ENCODE measurements at regions not wholly inside any gene's neighbourhood (a gene's known extent, or its start where the extent isn't known, plus 50 kb on each side); places are given as distances from the start of the nearest gene placed in this dataset.

DNA sequence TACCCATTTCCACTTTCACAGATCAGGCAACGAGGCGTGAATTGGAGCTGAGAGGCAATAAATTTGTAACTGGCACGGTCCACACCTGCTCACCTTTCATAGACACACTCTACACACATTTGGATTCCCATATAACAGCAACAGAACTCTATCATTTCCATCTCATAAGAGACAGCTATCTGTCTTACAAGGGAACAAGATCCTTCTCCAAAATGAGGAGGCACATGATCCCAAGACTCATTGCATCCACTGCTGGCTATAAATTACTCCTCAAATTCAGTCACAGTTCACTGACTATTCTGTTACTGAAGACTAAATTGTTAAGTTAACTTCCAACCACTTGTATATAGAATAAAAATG lies 342.8 kb downstream of the MATN1 start:
- Histone ChIP-seq H3K36me3 (ENCODE audit: control insufficient read depth, insufficient read depth, low read length) (no peaks in the 10 kb centered on the region), H3K27me3 (ENCODE audit: control insufficient read depth, insufficient read depth, low read length) (peaks cover 1% of the 10 kb centered on the region), H3K4me3 (ENCODE audit: low read depth, low read length) (no peak overlapping the region)
- ChIA-PET POLR2A (interaction anchor here (0.6 kb wide), 1 partner anchor 475 kb away, joined by 3 read pairs; no protein-coding TSS in a partner anchor), CTCF (interaction anchor here (0.6 to 3.7 kb wide), 48 partner anchors 9 to 1281 kb away, joined by 3 to 34 read pairs (median 5); no protein-coding TSS in a partner anchor)
- TF ChIP-seq, protein P1, sequence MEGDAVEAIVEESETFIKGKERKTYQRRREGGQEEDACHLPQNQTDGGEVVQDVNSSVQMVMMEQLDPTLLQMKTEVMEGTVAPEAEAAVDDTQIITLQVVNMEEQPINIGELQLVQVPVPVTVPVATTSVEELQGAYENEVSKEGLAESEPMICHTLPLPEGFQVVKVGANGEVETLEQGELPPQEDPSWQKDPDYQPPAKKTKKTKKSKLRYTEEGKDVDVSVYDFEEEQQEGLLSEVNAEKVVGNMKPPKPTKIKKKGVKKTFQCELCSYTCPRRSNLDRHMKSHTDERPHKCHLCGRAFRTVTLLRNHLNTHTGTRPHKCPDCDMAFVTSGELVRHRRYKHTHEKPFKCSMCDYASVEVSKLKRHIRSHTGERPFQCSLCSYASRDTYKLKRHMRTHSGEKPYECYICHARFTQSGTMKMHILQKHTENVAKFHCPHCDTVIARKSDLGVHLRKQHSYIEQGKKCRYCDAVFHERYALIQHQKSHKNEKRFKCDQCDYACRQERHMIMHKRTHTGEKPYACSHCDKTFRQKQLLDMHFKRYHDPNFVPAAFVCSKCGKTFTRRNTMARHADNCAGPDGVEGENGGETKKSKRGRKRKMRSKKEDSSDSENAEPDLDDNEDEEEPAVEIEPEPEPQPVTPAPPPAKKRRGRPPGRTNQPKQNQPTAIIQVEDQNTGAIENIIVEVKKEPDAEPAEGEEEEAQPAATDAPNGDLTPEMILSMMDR (IDR thresholded peaks at IDR 0.05; ENCODE audit: insufficient read depth, low read depth, low read length) = no peak
- no peak for DNase-seq (ENCODE audit: low read depth)

DNA sequence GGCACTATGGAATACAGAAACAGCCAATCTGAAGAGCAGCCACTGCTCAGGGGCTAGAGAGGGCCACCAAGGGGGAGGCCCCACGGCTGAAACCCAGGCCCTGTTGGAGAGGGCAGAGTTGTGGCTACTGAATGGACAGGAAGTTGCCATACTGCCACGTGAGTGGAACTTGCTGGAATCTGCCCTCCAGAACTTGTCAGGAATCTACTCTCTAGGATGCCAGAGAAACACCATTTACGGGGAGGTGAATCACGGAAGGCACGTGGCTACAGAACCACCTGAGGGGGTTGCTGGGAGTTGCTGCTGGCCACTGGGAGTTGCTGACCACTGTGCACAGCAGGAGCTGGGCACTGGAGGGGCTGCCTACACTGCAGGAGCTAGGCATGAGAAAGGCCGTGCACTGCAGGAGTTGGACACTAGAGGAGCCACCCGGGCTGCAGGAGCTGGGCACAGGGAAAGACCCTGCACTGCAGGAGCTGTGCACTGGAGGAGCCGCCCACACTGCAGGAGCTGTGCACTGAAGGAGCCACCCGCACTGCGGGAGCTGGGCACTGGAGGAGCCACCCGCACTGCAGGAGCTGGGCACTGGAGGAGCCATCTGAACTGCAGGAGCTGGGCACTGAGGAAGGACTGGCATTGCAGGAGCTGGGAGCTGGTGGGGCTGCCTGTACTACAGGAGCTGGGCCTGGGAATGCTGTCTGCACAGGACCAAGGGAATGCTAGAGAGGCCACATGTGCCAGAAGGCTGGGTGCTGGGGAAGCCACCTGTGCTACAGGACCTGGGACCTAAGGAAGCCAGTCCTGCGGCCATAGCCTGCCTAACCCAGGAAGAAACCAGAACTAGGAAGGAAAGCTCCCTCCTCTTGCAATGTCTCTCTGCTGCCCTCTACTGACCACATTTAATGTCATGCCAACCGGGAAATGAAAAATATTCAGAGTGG lies 343.4 kb downstream of the MATN1 start:
- Histone ChIP-seq H3K36me3 (ENCODE audit: control insufficient read depth, insufficient read depth, low read length) (no peaks in the 10 kb centered on the region), H3K27me3 (ENCODE audit: control insufficient read depth, insufficient read depth, low read length) (peaks cover 1% of the 10 kb centered on the region), H3K4me3 (ENCODE audit: low read depth, low read length) (no peak overlapping the region)
- ChIA-PET POLR2A (interaction anchor here (0.6 kb wide), 1 partner anchor 474 kb away, joined by 3 read pairs; no protein-coding TSS in a partner anchor), CTCF (interaction anchor here (0.5 to 3.7 kb wide), 47 partner anchors 9 to 1280 kb away, joined by 3 to 34 read pairs (median 5); no protein-coding TSS in a partner anchor)
- DNase-seq (ENCODE audit: low read depth) = peak; percentile 26
- TF ChIP-seq, protein P1 (IDR thresholded peaks at IDR 0.05; ENCODE audit: insufficient read depth, low read depth, low read length) = peak; percentile 85

DNA sequence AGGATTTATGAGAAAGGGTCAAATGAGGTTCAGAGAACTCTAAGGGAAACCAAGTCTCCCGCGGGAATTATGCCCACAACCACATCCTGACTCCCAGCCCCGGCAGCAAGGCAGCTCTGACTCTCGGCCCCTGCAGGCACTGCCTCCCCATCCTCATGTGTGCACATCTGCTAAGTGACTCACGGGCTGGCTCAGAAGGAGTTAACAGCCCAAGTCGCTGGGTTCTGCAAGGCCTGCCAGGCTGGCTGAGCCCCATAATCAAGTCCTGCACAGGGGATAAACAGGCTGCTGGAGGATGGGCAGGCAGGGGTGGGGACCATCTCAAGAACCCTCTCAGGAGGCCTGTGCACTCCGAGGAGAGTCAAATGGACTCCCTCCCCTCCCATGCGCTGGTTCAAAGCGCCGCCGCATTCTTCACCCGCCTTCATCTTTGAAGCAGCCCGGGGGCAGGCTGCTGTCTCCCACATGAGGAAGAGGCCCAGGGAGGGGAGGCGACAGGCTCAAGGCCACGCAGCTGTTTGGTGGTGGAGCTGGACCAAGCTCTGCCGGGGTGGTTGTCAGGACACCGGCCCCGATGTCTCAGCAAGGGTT lies 344.3 kb downstream of the MATN1 start:
- CTCF ChIA-PET = interaction anchor here (1.0 to 3.7 kb wide), 17 partner anchors 10 to 1147 kb away, joined by 3 to 34 read pairs (median 7); no protein-coding TSS in a partner anchor
- TF ChIP-seq, protein P1 (IDR thresholded peaks at IDR 0.05; ENCODE audit: insufficient read depth, low read depth, low read length) = no peak
- no peak overlapping the region for H3K4me3 ChIP-seq (ENCODE audit: low read depth, low read length)
- POLR2A ChIA-PET = no interaction called here
- H3K27me3 ChIP-seq (ENCODE audit: control insufficient read depth, insufficient read depth, low read length) = peaks cover 1% of the 10 kb centered on the region
- peak; percentile 85 for DNase-seq (ENCODE audit: low read depth)
- no peaks in the 10 kb centered on the region for H3K36me3 ChIP-seq (ENCODE audit: control insufficient read depth, insufficient read depth, low read length)

DNA sequence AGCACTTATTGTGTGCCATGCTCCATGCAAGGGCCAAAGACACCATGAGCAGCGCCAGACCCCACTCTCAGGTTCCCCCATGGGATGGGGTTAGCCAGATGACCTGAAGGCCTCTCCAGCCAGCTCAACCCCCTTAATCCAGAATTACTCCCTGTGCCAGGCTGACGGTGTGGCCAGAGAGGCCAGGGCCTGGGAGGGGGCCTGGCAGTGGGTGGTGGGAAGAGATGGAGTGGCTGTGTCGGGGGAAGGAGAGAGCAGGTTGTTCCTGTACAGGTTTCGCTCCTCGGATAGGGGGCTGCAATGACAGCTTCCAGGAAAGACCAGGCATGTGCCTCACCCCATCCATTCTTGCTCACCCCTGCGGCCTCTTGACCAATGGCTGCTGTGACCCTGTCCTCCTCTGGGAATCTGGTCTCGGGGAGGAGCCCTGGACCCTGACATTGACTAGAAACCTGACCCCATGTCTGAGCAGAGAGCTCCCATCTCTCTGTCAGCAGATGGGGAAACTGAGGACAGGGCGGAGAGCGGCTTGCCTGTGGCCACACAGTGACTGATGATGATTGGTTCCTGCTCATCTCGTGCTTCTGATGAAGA lies 345.3 kb downstream of the MATN1 start:
- no peaks in the 10 kb centered on the region for H3K36me3 ChIP-seq (ENCODE audit: control insufficient read depth, insufficient read depth, low read length)
- no peak overlapping the region for H3K4me3 ChIP-seq (ENCODE audit: low read depth, low read length)
- CTCF ChIA-PET = interaction anchor here (0.6 to 3.6 kb wide), 3 partner anchors 9 to 585 kb away, joined by 3 to 34 read pairs (median 5); no protein-coding TSS in a partner anchor
- DNase-seq (ENCODE audit: low read depth) = no peak
- H3K27me3 ChIP-seq (ENCODE audit: control insufficient read depth, insufficient read depth, low read length) = peaks cover 1% of the 10 kb centered on the region; the same call in 1 of the 2 replicates
- POLR2A ChIA-PET = no interaction called here
- TF ChIP-seq, protein P1 (IDR thresholded peaks at IDR 0.05; ENCODE audit: insufficient read depth, low read depth, low read length) = no peak

Data from BJ (cell line).